GM18505 (cell line): ENCODE measurements at regions not wholly inside any gene's neighbourhood (a gene's known extent, or its start where the extent isn't known, plus 50 kb on each side); places are given as distances from the start of the nearest gene placed in this dataset.

ENCODE experiments used
- ATAC-seq: cut with Tn5 transposase; IDR thresholded peaks from one replicate; pipeline ENCODE4 v1.9.1; 2021; ENCODE audit not compliant: unreplicated experiment
- POLR2A ChIP-seq: IDR thresholded peaks from 4 replicates; pipeline ENCODE4 v1.6.1; 2011; ENCODE audit warnings: borderline replicate concordance; ENCODE audit not compliant: insufficient read depth, insufficient read length; ENCODE audit errors: extremely low read depth

DNA sequence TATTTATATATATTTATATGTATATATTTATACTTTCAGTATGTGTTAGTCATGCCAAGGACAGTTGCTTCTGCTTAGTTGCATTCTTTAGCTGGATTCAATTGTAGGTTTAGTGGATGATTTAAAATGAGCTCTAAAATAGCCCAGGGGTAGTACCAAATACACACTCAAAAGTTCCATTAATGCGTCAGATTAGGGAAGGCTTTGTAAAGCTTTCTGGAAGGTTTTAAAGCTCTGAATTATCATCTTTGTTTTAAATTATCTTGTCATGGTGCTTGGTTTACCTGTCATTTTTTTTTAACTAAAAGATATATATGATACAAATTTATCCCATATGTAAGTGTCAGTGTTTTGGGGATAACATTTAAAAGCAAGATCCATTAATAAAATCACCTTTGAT lies 242.7 kb upstream of the ADAMTS5 start:
- no peak for ATAC-seq
- TF ChIP-seq POLR2A = no peak

DNA sequence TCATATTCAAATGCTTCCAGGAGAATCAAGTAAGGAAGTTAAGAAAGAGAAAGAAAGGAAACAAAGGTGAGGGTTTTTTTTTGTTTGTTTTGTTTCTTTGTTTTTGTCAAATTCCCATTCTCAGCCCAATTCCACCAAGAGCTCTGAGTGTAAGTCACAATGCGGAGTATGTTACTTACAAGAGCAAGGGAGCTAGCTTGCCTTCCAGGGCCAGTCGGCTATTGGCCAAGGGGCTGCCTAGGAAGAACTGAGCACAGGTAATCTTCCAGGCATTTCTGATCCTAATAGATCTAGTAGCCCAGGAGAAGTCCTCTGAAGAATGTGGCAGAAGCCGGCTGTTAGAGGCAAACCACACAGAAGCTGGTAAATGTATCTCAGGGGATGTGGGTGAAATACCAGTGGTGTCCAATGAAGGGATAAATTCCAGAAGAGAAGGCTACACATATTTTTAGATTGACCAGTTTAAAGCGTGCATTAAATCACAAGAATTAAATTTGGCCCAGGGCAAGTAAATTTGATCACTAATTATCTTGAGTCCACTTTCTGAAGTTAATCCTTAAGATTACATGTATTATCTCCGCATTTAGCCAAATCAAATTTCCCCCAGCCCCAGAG lies 239.6 kb upstream of the ADAMTS5 start:
- no peak for TF ChIP-seq POLR2A
- ATAC-seq = no peak

- TF ChIP-seq POLR2A = no peak
- ATAC-seq = no peak
Observed at GRCh38 chr21:27202301-27202700, 235.4 kb upstream of the ADAMTS5 start.

DNA sequence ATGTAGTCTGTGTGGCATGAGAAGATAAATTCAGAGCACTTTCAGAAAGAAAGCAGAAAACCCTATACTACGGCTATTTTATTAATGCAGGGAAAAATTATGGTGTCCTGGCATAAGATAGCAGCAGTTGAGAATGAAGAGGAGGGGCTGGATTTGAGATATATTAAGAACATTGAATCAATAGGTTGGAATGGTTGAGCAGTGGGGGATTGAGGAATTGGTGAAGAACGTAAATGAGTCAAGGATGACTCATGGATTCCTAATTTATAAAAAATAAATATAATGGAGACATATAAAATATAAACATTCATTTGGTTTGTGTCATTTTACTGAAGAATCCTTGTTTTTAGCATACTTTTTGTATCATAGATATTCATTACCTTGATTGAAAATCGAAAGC lies 234.3 kb upstream of the ADAMTS5 start:
- no peak for ATAC-seq
- no peak for TF ChIP-seq POLR2A

- TF ChIP-seq POLR2A = no peak
- no peak for ATAC-seq
Observed at GRCh38 chr21:27196651-27197050, 229.8 kb upstream of the ADAMTS5 start.

GRCh38 chr21:27192281-27192949 lies 225.5 kb upstream of the ADAMTS5 start:
- ATAC-seq = no peak
- TF ChIP-seq POLR2A = no peak

DNA sequence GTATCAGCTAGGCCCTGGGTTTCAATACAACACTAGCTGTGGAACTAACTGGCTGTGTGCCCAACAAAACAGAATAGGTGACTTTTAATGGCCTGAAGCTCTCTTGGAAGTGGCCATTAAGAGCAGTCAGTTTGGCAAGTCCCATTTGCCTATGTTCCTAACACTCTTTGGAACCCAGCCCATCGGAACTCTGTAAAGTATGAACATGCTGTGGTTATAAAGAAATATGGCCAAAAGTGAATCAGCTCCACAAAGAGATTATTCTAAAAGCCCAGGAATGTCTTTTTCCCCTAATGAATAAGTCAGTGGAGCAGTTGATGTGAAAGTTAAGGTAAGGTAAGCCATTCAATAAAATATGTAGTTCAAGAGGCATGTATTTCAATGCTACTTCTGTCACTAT lies 223.7 kb upstream of the ADAMTS5 start:
- no peak for TF ChIP-seq POLR2A
- ATAC-seq = no peak

- no peak for TF ChIP-seq POLR2A
Observed at GRCh38 chr21:27189870-27190269, 223.0 kb upstream of the ADAMTS5 start.

DNA sequence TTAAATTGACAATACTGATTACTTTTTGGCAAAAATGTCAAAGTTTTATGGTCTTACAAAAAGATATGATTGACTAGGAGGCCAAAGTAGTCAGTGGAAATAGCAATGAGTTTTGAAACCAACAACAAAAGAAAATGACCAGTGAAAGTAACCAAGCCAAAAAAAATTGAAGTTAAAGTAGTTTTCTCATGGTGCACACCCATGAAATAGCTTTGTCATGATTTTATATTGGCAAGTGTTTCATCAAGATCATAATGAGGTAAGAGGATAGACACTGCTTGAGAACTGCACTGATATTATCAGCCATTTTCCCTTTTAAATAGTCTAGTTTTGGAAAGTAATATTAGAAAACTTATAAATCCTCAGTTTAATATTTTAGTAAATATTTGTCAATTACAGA lies 206.2 kb upstream of the ADAMTS5 start:
- TF ChIP-seq POLR2A = no peak
- no peak for ATAC-seq

More at GRCh38 chr21:27189870-27190269, 223.0 kb upstream of the ADAMTS5 start:
- no peak for ATAC-seq

DNA sequence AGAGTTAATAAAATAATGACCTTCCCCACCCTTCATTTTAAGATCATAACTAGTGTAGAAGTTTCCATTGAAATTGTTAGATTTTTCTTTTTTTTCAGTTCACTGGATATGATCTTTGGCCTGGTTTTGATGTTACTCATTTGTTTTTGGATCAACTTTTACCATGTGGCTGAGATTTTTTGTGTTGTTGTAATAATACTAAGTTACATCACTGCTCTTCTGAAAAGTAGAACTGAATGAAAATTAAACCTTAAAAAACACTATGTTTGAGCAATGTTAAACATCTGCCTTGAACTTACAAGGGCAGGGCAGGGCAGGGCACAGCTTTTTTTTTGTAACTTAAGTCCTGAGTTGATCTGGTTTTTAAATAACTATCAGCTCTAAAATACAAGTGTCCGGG lies 204.8 kb upstream of the ADAMTS5 start:
- no peak for TF ChIP-seq POLR2A
- ATAC-seq = no peak

DNA sequence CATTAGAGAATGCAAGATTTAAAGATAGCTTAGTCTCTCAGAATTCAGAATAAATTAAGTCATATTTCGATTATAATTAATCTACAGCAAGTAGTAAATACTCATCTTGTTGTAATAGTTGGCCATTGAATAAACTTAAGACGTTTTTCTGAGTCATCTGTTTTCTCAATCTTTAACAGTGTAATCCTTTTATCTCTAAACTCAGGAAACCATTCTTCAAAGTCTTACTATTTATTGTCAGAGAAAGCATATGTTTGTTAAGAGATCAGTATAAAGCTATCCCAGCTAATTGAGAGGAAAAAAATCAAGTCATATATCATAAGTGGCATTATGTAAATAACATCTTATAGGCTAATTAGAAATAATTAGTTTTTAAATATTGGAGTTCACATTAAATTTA lies 201.2 kb upstream of the ADAMTS5 start:
- no peak for ATAC-seq
- TF ChIP-seq POLR2A = no peak

DNA sequence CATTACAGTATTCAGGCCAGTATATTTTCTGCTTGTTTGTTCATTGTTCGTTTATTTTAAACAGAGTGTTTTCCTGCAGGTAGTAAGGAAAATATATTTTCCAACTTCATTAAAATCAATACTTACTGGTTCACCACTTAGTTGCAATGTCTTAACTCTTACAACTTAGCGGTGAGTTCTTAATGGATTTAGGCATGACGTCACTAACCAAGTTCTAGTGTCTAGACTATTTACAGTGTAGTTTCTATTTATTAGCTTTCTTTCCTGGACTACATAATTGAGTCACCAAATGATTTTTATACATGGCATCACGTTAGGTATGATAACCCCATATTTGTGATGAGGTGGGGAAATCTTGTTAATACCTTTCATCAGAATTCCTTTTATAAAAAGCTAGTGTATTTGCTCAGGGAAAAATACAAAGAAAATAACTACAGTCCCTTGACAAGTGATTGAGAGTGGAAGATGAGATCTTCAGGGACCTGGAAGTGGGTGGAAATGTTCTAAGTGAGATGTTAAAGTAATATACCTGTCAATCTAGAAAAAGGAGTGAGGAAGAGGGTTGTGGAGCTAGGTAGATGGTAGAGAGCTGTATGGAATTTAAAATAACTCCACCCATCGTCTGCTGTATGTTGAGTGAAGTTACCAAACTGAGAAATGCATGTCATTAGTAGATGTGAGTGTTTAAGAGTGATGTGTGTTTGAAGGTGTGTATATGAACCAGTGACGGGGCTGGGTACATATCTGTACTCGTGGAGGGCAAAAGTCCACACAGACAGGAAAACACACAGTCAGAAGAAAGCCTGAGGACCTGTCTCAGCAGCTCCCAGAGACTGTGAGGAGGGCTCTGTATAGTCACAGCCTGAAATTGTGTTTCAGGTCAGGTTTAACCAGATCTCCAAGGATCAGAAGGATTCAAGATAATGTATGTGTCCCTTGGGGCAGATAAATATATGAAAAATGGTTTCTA lies 197.6 kb upstream of the ADAMTS5 start:
- TF ChIP-seq POLR2A = no peak
- no peak for ATAC-seq

GRCh38 chr21:27158967-27159366 lies 192.1 kb upstream of the ADAMTS5 start:
- TF ChIP-seq POLR2A = no peak

More at GRCh38 chr21:27158967-27159366, 192.1 kb upstream of the ADAMTS5 start:
- no peak for ATAC-seq
